ENCODE measurements at regions not wholly inside any gene's neighbourhood (a gene's known extent, or its start where the extent isn't known, plus 50 kb on each side); places are given as distances from the start of the nearest gene placed in this dataset.
"Not testable (repeated sequence)": the region's sequence is repeated elsewhere in the genome, so short reads cannot be mapped to it uniquely, and the experiment has no call there.

GRCh38 chr1:218518216-218518740 lies 173.1 kb downstream of the TGFB2 start:
- no peaks in the 10 kb centered on the region for H3K9me3 Mint-ChIP-seq
- no peaks in the 10 kb centered on the region for H3K4me1 Mint-ChIP-seq (ENCODE audit: low read depth)
- H3K27me3 Mint-ChIP-seq: peaks cover 30% of the 10 kb centered on the region
- H3K36me3 Mint-ChIP-seq (ENCODE audit: low read depth): no peaks in the 10 kb centered on the region
- H3K27ac Mint-ChIP-seq: no peak overlapping the region
- no peak overlapping the region for H3K4me3 Mint-ChIP-seq

GRCh38 chr1:218520646-218521045 lies 175.5 kb downstream of the TGFB2 start:
- H3K27ac Mint-ChIP-seq; H3K36me3 Mint-ChIP-seq (ENCODE audit: low read depth); H3K4me3 Mint-ChIP-seq; H3K4me1 Mint-ChIP-seq (ENCODE audit: low read depth); H3K9me3 Mint-ChIP-seq: not testable (repeated sequence)
- H3K27me3 Mint-ChIP-seq: peaks cover 30% of the 10 kb centered on the region

GRCh38 chr1:218521414-218522169 lies 176.5 kb downstream of the TGFB2 start:
- Mint-ChIP-seq H3K4me1 (ENCODE audit: low read depth) (no peaks in the 10 kb centered on the region), H3K4me3 (no peak overlapping the region), H3K27ac (no peak overlapping the region), H3K27me3 (peaks cover 28% of the 10 kb centered on the region), H3K36me3 (ENCODE audit: low read depth) (no peaks in the 10 kb centered on the region), H3K9me3 (no peaks in the 10 kb centered on the region)

- no peaks in the 10 kb centered on the region for H3K36me3 Mint-ChIP-seq (ENCODE audit: low read depth)
- H3K4me3 Mint-ChIP-seq: no peak overlapping the region
- no peaks in the 10 kb centered on the region for H3K4me1 Mint-ChIP-seq (ENCODE audit: low read depth)
- H3K9me3 Mint-ChIP-seq: no peaks in the 10 kb centered on the region
- H3K27ac Mint-ChIP-seq: no peak overlapping the region
- peaks cover 8% of the 10 kb centered on the region for H3K27me3 Mint-ChIP-seq
These were observed 179.4 kb downstream of the TGFB2 start for GRCh38 chr1:218524526-218524925.

GRCh38 chr1:218525031-218525430 lies 179.9 kb downstream of the TGFB2 start:
- H3K36me3 Mint-ChIP-seq (ENCODE audit: low read depth): no peaks in the 10 kb centered on the region
- H3K9me3 Mint-ChIP-seq: no peaks in the 10 kb centered on the region

GRCh38 chr1:218525451-218526197 lies 180.5 kb downstream of the TGFB2 start:
- Mint-ChIP-seq H3K36me3 (ENCODE audit: low read depth) (no peaks in the 10 kb centered on the region), H3K9me3 (no peaks in the 10 kb centered on the region), H3K27ac (no peak overlapping the region), H3K4me1 (ENCODE audit: low read depth) (no peaks in the 10 kb centered on the region), H3K27me3 (peaks cover 4% of the 10 kb centered on the region), H3K4me3 (no peak overlapping the region)

More at GRCh38 chr1:218525031-218525430, 179.9 kb downstream of the TGFB2 start:
- peaks cover 6% of the 10 kb centered on the region for H3K27me3 Mint-ChIP-seq
- H3K4me3 Mint-ChIP-seq: no peak overlapping the region
- H3K27ac Mint-ChIP-seq: no peak overlapping the region
- no peaks in the 10 kb centered on the region for H3K4me1 Mint-ChIP-seq (ENCODE audit: low read depth)

GRCh38 chr1:218526198-218526580 lies 181.1 kb downstream of the TGFB2 start:
- Mint-ChIP-seq H3K27ac (no peak overlapping the region), H3K27me3 (peaks cover 4% of the 10 kb centered on the region), H3K9me3 (no peaks in the 10 kb centered on the region), H3K36me3 (ENCODE audit: low read depth) (no peaks in the 10 kb centered on the region), H3K4me1 (ENCODE audit: low read depth) (no peaks in the 10 kb centered on the region), H3K4me3 (no peak overlapping the region)

- no peaks in the 10 kb centered on the region for H3K36me3 Mint-ChIP-seq (ENCODE audit: low read depth)
- no peak overlapping the region for H3K4me3 Mint-ChIP-seq
- peaks cover 4% of the 10 kb centered on the region for H3K27me3 Mint-ChIP-seq
- H3K9me3 Mint-ChIP-seq: no peaks in the 10 kb centered on the region
- H3K27ac Mint-ChIP-seq: no peak overlapping the region
- no peaks in the 10 kb centered on the region for H3K4me1 Mint-ChIP-seq (ENCODE audit: low read depth)
These were observed 182.6 kb downstream of the TGFB2 start for GRCh38 chr1:218527737-218528136.

GRCh38 chr1:218529646-218530300 lies 184.6 kb downstream of the TGFB2 start:
- Mint-ChIP-seq H3K9me3 (peaks cover 4% of the 10 kb centered on the region), H3K4me3 (no peak overlapping the region), H3K36me3 (ENCODE audit: low read depth) (no peaks in the 10 kb centered on the region), H3K4me1 (ENCODE audit: low read depth) (no peaks in the 10 kb centered on the region), H3K27ac (no peak overlapping the region), H3K27me3 (peaks cover 4% of the 10 kb centered on the region)

- no peak overlapping the region for H3K27ac Mint-ChIP-seq
- H3K36me3 Mint-ChIP-seq (ENCODE audit: low read depth): no peaks in the 10 kb centered on the region
- H3K4me3 Mint-ChIP-seq: no peak overlapping the region
- peaks cover 4% of the 10 kb centered on the region for H3K9me3 Mint-ChIP-seq
- H3K27me3 Mint-ChIP-seq: no peaks in the 10 kb centered on the region
- no peaks in the 10 kb centered on the region for H3K4me1 Mint-ChIP-seq (ENCODE audit: low read depth)
These were observed 186.8 kb downstream of the TGFB2 start for GRCh38 chr1:218531936-218532335.

- Mint-ChIP-seq H3K4me1 (ENCODE audit: low read depth) (no peaks in the 10 kb centered on the region), H3K4me3 (no peak overlapping the region), H3K27ac (no peak overlapping the region), H3K36me3 (ENCODE audit: low read depth) (no peaks in the 10 kb centered on the region), H3K27me3 (no peaks in the 10 kb centered on the region), H3K9me3 (peaks cover 4% of the 10 kb centered on the region)
These were observed 191.3 kb downstream of the TGFB2 start for GRCh38 chr1:218536296-218536986.

- peaks cover 4% of the 10 kb centered on the region for H3K9me3 Mint-ChIP-seq
These were observed 192.2 kb downstream of the TGFB2 start for GRCh38 chr1:218537122-218537913.

GRCh38 chr1:218538341-218538740 lies 193.2 kb downstream of the TGFB2 start:
- Mint-ChIP-seq H3K4me3 (no peak overlapping the region), H3K9me3 (peaks cover 1% of the 10 kb centered on the region), H3K4me1 (ENCODE audit: low read depth) (no peaks in the 10 kb centered on the region), H3K36me3 (ENCODE audit: low read depth) (no peaks in the 10 kb centered on the region), H3K27ac (no peak overlapping the region), H3K27me3 (no peaks in the 10 kb centered on the region)

More at GRCh38 chr1:218537122-218537913, 192.2 kb downstream of the TGFB2 start:
- Mint-ChIP-seq H3K27me3 (no peaks in the 10 kb centered on the region), H3K36me3 (ENCODE audit: low read depth) (no peaks in the 10 kb centered on the region), H3K27ac (no peak overlapping the region), H3K4me3 (no peak overlapping the region), H3K4me1 (ENCODE audit: low read depth) (no peaks in the 10 kb centered on the region)

GRCh38 chr1:218546314-218546713 lies 201.2 kb downstream of the TGFB2 start:
- H3K9me3 Mint-ChIP-seq: peaks cover 3% of the 10 kb centered on the region
- no peak overlapping the region for H3K27ac Mint-ChIP-seq
- H3K4me1 Mint-ChIP-seq (ENCODE audit: low read depth): no peaks in the 10 kb centered on the region
- peaks cover 4% of the 10 kb centered on the region for H3K27me3 Mint-ChIP-seq
- no peak overlapping the region for H3K4me3 Mint-ChIP-seq
- H3K36me3 Mint-ChIP-seq (ENCODE audit: low read depth): no peaks in the 10 kb centered on the region
